Keratinocyte (primary cell): ENCODE measurements at regions not wholly inside any gene's neighbourhood (a gene's known extent, or its start where the extent isn't known, plus 50 kb on each side); places are given as distances from the start of the nearest gene placed in this dataset.

Source experiments
- DNase-seq: peaks from one replicate; pipeline ENCODE4 v3.0.0-alpha.2; 2011; ENCODE audit warnings: low read depth, missing footprints, low spot score
- FAIRE-seq: peaks from 2 replicates; lab custom pipeline; 2011; peaks lifted over from hg19 to GRCh38; lab: Jason Lieb, UNC
- H2AFZ ChIP-seq: 2 replicates; pipeline ENCODE4 v1.6.0; 2012; ENCODE audit warnings: low read length, control low read depth, inconsistent platforms; ENCODE audit not compliant: control insufficient read depth
- H3K27ac ChIP-seq: 2 replicates; pipeline ENCODE4 v1.5.1; 2011; ENCODE audit warnings: low read length; ENCODE audit not compliant: control insufficient read depth, insufficient read depth
- H3K27me3 ChIP-seq: 3 replicates; pipeline ENCODE4 v1.6.0; 2011; ENCODE audit warnings: low read length; ENCODE audit not compliant: control insufficient read depth, insufficient read depth; ENCODE audit errors: extremely low read depth
- H3K36me3 ChIP-seq, 2 experiments: 2 replicates in 1 of 2; 3 replicates in 1 of 2; pipeline ENCODE4 v1.5.1; 2011; ENCODE audit warnings: low read length in 2 of 2, mild to moderate bottlenecking in 1 of 2; ENCODE audit not compliant: control insufficient read depth in 2 of 2, insufficient read depth in 2 of 2; ENCODE audit errors: extremely low read depth in 1 of 2
- H3K4me1 ChIP-seq: 3 replicates; pipeline ENCODE4 v1.5.1; 2011; ENCODE audit warnings: low read length; ENCODE audit not compliant: control insufficient read depth, insufficient read depth; ENCODE audit errors: extremely low read depth
- H3K4me2 ChIP-seq: 3 replicates; pipeline ENCODE4 v1.6.0; 2011; ENCODE audit warnings: low read depth, low read length; ENCODE audit not compliant: control insufficient read depth, insufficient read depth; ENCODE audit errors: extremely low read depth
- H3K4me3 ChIP-seq, 3 experiments: fragments of 200-600 bp in 1 of 3; sonication (generic) in 1 of 3; 2 replicates in 2 of 3; 3 replicates in 1 of 3; pipeline ENCODE4 v1.5.1; 2011 to 2016; ENCODE audit warnings: low read length in 3 of 3, mild to moderate bottlenecking in 3 of 3, control low read depth in 2 of 3, inconsistent platforms in 1 of 3, low read depth in 1 of 3, mixed read lengths in 1 of 3, mixed run types in 1 of 3, moderate library complexity in 1 of 3; ENCODE audit not compliant: control insufficient read depth in 2 of 3, insufficient read depth in 2 of 3; ENCODE audit errors: extremely low read depth in 1 of 3
- H3K79me2 ChIP-seq: 2 replicates; pipeline ENCODE4 v1.6.0; 2012; ENCODE audit warnings: low read length; ENCODE audit not compliant: control insufficient read depth, insufficient read depth
- H3K9ac ChIP-seq: 3 replicates; pipeline ENCODE4 v1.6.0; 2011; ENCODE audit warnings: low read length; ENCODE audit not compliant: control insufficient read depth, insufficient read depth; ENCODE audit errors: extremely low read depth
- H3K9me1 ChIP-seq: 3 replicates; pipeline ENCODE4 v1.6.0; 2011; ENCODE audit warnings: low read length; ENCODE audit not compliant: control insufficient read depth, insufficient read depth; ENCODE audit errors: extremely low read depth
- H3K9me3 ChIP-seq: 2 replicates; pipeline ENCODE4 v1.5.1; 2012; ENCODE audit warnings: low read depth, low read length; ENCODE audit not compliant: control insufficient read depth
- H4K20me1 ChIP-seq: 3 replicates; pipeline ENCODE4 v1.6.0; 2011; ENCODE audit warnings: low read length; ENCODE audit not compliant: control insufficient read depth, insufficient read depth; ENCODE audit errors: extremely low read depth
- EZH2 ChIP-seq: IDR thresholded peaks from one replicate; pipeline ENCODE4 v1.6.1; 2012; ENCODE audit warnings: inconsistent platforms, mild to moderate bottlenecking, low read length, moderate library complexity
- dilution Hi-C: fragments of 300-500 bp; cut with MboI; formaldehyde crosslinking; loops from one replicate; pipeline ENCODE4 v1.7.0; 2020; ENCODE audit warnings: low sequenced_read_pairs; ENCODE audit not compliant: extremely low pct_ligation_motif_present
- TF ChIP-seq, protein P1 (sequence below), 3 experiments: IDR thresholded peaks in 1 of 3; conservative IDR thresholded peaks in 1 of 3; optimal IDR thresholded peaks in 1 of 3; 2 replicates in 2 of 3; 3 replicates in 1 of 3; pipeline versions ENCODE3 to v1.5.1; 2011; ENCODE audit warnings: low read length in 3 of 3, mild to moderate bottlenecking in 3 of 3, moderate library complexity in 2 of 3, control low read depth in 1 of 3, inconsistent platforms in 1 of 3; ENCODE audit not compliant: insufficient read depth in 2 of 3; ENCODE audit errors: extremely low read depth in 1 of 3

DNA sequence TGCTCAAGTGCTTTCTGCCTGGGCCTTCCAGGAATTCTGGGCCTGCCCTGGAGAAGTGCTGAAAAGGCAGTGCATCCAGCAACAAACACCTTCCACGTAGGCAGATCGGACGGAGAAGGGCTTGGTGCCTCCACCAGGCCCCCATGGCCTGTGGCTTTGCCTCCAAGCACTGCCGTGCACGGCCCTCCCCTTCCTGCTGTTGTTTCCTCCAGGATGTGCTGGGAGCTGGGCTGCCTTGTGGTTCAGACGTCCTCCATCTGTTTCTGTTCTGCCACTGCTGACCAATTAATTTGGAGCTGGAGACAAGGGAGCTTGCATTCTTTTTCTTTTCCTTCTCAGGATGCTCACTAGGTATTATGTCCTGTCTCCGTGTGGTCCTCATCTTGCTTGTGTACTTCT is 197.0 kb downstream of the HRH4 start:
- H3K4me3 ChIP-seq: no peak overlapping the region
- H3K9ac ChIP-seq: no peak overlapping the region
- no peaks in the 10 kb centered on the region for H3K79me2 ChIP-seq
- no peak overlapping the region for H3K27ac ChIP-seq
- DNase-seq: no peak
- H3K9me1 ChIP-seq: no peaks in the 10 kb centered on the region
- no peaks in the 10 kb centered on the region for H3K36me3 ChIP-seq
- H3K4me2 ChIP-seq: no peak overlapping the region
- H2AFZ ChIP-seq: no peak overlapping the region
- TF ChIP-seq, protein P1, sequence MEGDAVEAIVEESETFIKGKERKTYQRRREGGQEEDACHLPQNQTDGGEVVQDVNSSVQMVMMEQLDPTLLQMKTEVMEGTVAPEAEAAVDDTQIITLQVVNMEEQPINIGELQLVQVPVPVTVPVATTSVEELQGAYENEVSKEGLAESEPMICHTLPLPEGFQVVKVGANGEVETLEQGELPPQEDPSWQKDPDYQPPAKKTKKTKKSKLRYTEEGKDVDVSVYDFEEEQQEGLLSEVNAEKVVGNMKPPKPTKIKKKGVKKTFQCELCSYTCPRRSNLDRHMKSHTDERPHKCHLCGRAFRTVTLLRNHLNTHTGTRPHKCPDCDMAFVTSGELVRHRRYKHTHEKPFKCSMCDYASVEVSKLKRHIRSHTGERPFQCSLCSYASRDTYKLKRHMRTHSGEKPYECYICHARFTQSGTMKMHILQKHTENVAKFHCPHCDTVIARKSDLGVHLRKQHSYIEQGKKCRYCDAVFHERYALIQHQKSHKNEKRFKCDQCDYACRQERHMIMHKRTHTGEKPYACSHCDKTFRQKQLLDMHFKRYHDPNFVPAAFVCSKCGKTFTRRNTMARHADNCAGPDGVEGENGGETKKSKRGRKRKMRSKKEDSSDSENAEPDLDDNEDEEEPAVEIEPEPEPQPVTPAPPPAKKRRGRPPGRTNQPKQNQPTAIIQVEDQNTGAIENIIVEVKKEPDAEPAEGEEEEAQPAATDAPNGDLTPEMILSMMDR (optimal IDR thresholded peaks at IDR 0.05 in 1 of 3, IDR thresholded peaks at IDR 0.05 in 1 of 3, conservative IDR thresholded peaks at IDR 0.05 in 1 of 3; ENCODE audit: extremely low read depth in 1 of 3, insufficient read depth in 2 of 3, low read length in 3 of 3): no peak
- no peak for TF ChIP-seq EZH2
- H4K20me1 ChIP-seq: no peaks in the 10 kb centered on the region
- peaks cover 6% of the 10 kb centered on the region for H3K4me1 ChIP-seq
- H3K9me3 ChIP-seq: no peaks in the 10 kb centered on the region
- dilution Hi-C loops: no loop called here
- FAIRE-seq: no peak
- H3K27me3 ChIP-seq: peaks cover 4% of the 10 kb centered on the region

DNA sequence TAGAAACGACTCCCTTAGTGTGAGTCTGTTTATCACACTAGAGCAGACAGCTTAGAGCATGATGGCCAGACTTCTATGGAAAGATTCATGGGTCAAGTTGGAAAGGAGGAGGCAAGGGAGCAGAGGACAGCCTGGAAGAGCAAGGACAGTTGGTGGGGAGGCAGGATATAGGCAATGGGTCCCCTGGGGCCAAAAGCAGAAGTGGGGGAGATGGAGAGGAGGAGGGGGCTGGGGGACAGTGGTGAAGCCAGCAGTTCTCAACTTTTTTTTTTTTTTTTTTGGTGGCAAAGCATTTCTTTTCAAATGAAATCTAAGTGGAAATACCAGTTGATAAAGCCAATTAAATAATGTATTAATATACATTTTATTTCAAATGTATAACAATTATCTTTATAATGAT is 197.9 kb downstream of the HRH4 start:
- Histone ChIP-seq H3K4me1 (peaks cover 6% of the 10 kb centered on the region), H3K9ac (no peak overlapping the region), H3K79me2 (no peaks in the 10 kb centered on the region), H3K27ac (no peak overlapping the region), H2AFZ (no peak overlapping the region), H3K9me3 (no peaks in the 10 kb centered on the region), H3K4me3 (no peak overlapping the region), H3K4me2 (no peak overlapping the region), H3K27me3 (peaks cover 4% of the 10 kb centered on the region), H4K20me1 (no peaks in the 10 kb centered on the region), H3K36me3 (no peaks in the 10 kb centered on the region), H3K9me1 (no peaks in the 10 kb centered on the region)
- no peak for DNase-seq
- no peak for FAIRE-seq
- TF ChIP-seq EZH2: no peak
- TF ChIP-seq, protein P1 (optimal IDR thresholded peaks at IDR 0.05 in 1 of 3, IDR thresholded peaks at IDR 0.05 in 1 of 3, conservative IDR thresholded peaks at IDR 0.05 in 1 of 3; ENCODE audit: extremely low read depth in 1 of 3, insufficient read depth in 2 of 3, low read length in 3 of 3): no peak
- dilution Hi-C loops: no loop called here
